ENCODE measurements at regions not wholly inside any gene's neighbourhood (a gene's known extent, or its start where the extent isn't known, plus 50 kb on each side); places are given as distances from the start of the nearest gene placed in this dataset.

GRCh38 chr6:11961923-11962322, 50.2 kb upstream of the HIVEP1 start:
- no peaks in the 10 kb centered on the region for H3K36me3 ChIP-seq (ENCODE audit: control insufficient read depth, insufficient read depth, low read length)
- H3K9ac ChIP-seq (ENCODE audit: insufficient read depth, low read length), result no peak overlapping the region
- no peak overlapping the region for H3K4me3 ChIP-seq (replicated peaks in 1 of 4; ENCODE audit: control extremely low read depth in 1 of 4, insufficient read depth in 1 of 4, low read depth in 3 of 4, low read length in 4 of 4)
- no peaks in the 10 kb centered on the region for H3K9me3 ChIP-seq (ENCODE audit: control insufficient read depth, insufficient read depth, low read depth, low read length)
- H4K20me1 ChIP-seq (ENCODE audit: control insufficient read depth, extremely low read depth, insufficient read depth, low read length), result no peaks in the 10 kb centered on the region
- TF ChIP-seq CTCF (conservative IDR thresholded peaks at IDR 0.05 in 1 of 2, IDR thresholded peaks at IDR 0.05 in 1 of 2; ENCODE audit: low read depth in 1 of 2, low read length in 2 of 2) (no peak), EZH2 (IDR thresholded peaks at IDR 0.05; ENCODE audit: low read length, missing control alignments) (no peak)
- H3K27ac ChIP-seq (ENCODE audit: insufficient read depth, low read length), result no peak overlapping the region
- H3K4me1 ChIP-seq (ENCODE audit: control insufficient read depth, extremely low read depth, insufficient read depth, low read length), result no peaks in the 10 kb centered on the region
- H3K79me2 ChIP-seq (ENCODE audit: control insufficient read depth, insufficient read depth, low read length), result no peaks in the 10 kb centered on the region
- H2AFZ ChIP-seq (ENCODE audit: low read length), result no peak overlapping the region
- no peak overlapping the region for H3K4me2 ChIP-seq (ENCODE audit: extremely low read depth, insufficient read depth, low read length)
- DNase-seq (ENCODE audit: low read depth in 2 of 2), result no peak
- H3K27me3 ChIP-seq (ENCODE audit: control insufficient read depth, insufficient read depth, low read length), result peaks cover 2% of the 10 kb centered on the region

DNA sequence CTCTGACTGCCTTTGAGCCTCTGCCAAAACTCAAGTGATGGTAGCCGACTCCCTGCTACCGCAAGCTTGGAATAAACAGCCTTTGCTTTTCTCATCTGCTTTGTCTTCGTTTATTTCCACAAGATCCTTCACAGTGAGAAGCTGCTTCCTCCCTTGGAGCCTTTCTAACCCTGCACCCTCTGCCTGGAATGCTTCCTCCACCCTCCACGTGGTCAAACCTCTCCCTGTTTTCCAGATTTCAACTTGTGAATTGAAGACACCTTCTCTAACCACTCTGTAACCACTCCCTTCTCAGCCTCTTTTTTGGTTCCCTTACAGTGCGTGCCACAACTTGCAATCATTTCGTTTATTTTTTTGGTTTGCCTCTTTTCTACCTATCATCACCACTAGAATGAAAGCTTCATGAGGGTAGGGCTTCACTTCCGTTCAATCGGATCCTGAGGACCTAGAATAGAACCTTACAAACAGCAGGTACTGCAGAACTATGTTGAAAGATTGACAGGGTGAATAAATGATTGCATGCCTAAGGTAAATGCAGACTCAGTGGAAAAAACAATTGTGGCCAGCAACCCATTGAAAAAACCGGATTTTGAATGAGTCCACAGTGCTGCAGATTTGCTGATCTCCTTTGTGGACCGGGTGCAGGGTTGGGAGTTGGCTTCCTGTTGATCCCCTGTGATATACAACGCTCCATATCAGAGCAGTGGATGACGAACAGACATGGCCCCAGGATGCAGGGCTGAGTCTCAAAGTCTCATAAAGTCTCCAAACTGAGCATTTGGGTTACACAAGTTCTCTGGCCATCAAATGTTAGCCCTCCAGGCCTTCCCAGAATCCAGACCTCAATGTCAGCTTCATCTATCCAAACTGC, 51.0 kb upstream of the HIVEP1 start:
- no peak overlapping the region for H3K4me2 ChIP-seq (ENCODE audit: extremely low read depth, insufficient read depth, low read length)
- no peak overlapping the region for H3K4me3 ChIP-seq (replicated peaks in 1 of 4; ENCODE audit: control extremely low read depth in 1 of 4, insufficient read depth in 1 of 4, low read depth in 3 of 4, low read length in 4 of 4)
- TF ChIP-seq CTCF (conservative IDR thresholded peaks at IDR 0.05 in 1 of 2, IDR thresholded peaks at IDR 0.05 in 1 of 2; ENCODE audit: low read depth in 1 of 2, low read length in 2 of 2) (no peak), EZH2 (IDR thresholded peaks at IDR 0.05; ENCODE audit: low read length, missing control alignments) (no peak)
- peak in 1 of 2 donors; percentile 6 for DNase-seq (ENCODE audit: low read depth in 2 of 2)
- no peaks in the 10 kb centered on the region for H3K4me1 ChIP-seq (ENCODE audit: control insufficient read depth, extremely low read depth, insufficient read depth, low read length)
- no peaks in the 10 kb centered on the region for H3K79me2 ChIP-seq (ENCODE audit: control insufficient read depth, insufficient read depth, low read length)
- peaks cover 2% of the 10 kb centered on the region for H3K27me3 ChIP-seq (ENCODE audit: control insufficient read depth, insufficient read depth, low read length)
- H3K36me3 ChIP-seq (ENCODE audit: control insufficient read depth, insufficient read depth, low read length), result no peaks in the 10 kb centered on the region
- no peaks in the 10 kb centered on the region for H3K9me3 ChIP-seq (ENCODE audit: control insufficient read depth, insufficient read depth, low read depth, low read length)
- no peaks in the 10 kb centered on the region for H4K20me1 ChIP-seq (ENCODE audit: control insufficient read depth, extremely low read depth, insufficient read depth, low read length)
- peak overlapping the region; percentile 2 for H2AFZ ChIP-seq (ENCODE audit: low read length)
- H3K9ac ChIP-seq (ENCODE audit: insufficient read depth, low read length), result no peak overlapping the region
- no peak overlapping the region for H3K27ac ChIP-seq (ENCODE audit: insufficient read depth, low read length)

GRCh38 chr6:11956781-11957180, 55.3 kb upstream of the HIVEP1 start:
- no peaks in the 10 kb centered on the region for H3K4me1 ChIP-seq (ENCODE audit: control insufficient read depth, extremely low read depth, insufficient read depth, low read length)

More at GRCh38 chr6:11956781-11957180, 55.3 kb upstream of the HIVEP1 start:
- H3K36me3 ChIP-seq (ENCODE audit: control insufficient read depth, insufficient read depth, low read length), result no peaks in the 10 kb centered on the region
- no peak overlapping the region for H3K4me2 ChIP-seq (ENCODE audit: extremely low read depth, insufficient read depth, low read length)
- H3K27ac ChIP-seq (ENCODE audit: insufficient read depth, low read length), result no peak overlapping the region
- H3K27me3 ChIP-seq (ENCODE audit: control insufficient read depth, insufficient read depth, low read length), result peaks cover 2% of the 10 kb centered on the region
- no peak for TF ChIP-seq EZH2 (IDR thresholded peaks at IDR 0.05; ENCODE audit: low read length, missing control alignments)
- no peak for TF ChIP-seq CTCF (conservative IDR thresholded peaks at IDR 0.05 in 1 of 2, IDR thresholded peaks at IDR 0.05 in 1 of 2; ENCODE audit: low read depth in 1 of 2, low read length in 2 of 2)
- H3K9me3 ChIP-seq (ENCODE audit: control insufficient read depth, insufficient read depth, low read depth, low read length), result no peaks in the 10 kb centered on the region
- H4K20me1 ChIP-seq (ENCODE audit: control insufficient read depth, extremely low read depth, insufficient read depth, low read length), result no peaks in the 10 kb centered on the region
- H3K9ac ChIP-seq (ENCODE audit: insufficient read depth, low read length), result no peak overlapping the region
- DNase-seq (ENCODE audit: low read depth in 2 of 2), result no peak
- H3K4me3 ChIP-seq (replicated peaks in 1 of 4; ENCODE audit: control extremely low read depth in 1 of 4, insufficient read depth in 1 of 4, low read depth in 3 of 4, low read length in 4 of 4), result no peak overlapping the region
- H2AFZ ChIP-seq (ENCODE audit: low read length), result no peak overlapping the region
- H3K79me2 ChIP-seq (ENCODE audit: control insufficient read depth, insufficient read depth, low read length), result no peaks in the 10 kb centered on the region

Measured in fibroblast of lung (primary cell).